Activated B cell treated with CpG ODN at 0.5 μM for 24 hours (primary cell): ENCODE measurements at regions not wholly inside any gene's neighbourhood (a gene's known extent, or its start where the extent isn't known, plus 50 kb on each side); places are given as distances from the start of the nearest gene placed in this dataset.

Experiments
- ATAC-seq: fragments of 200-7000 bp; cut with Tn5 transposase; one replicate; pipeline ENCODE4 v1.10.0; 2021; ENCODE audit warnings: low read depth, mild to moderate bottlenecking, moderate library complexity
- CTCF ChIA-PET: fragments of 350-600 bp; sonication (Branson Sonifier 250); formaldehyde crosslinking; loops from one replicate; lab custom pipeline; 2021; ENCODE audit warnings: antibody characterized with exemption; lab: Charles Lee
- POLR2A ChIA-PET: fragments of 350-600 bp; sonication (Branson Sonifier 250); formaldehyde crosslinking; loops from one replicate; lab custom pipeline; 2021; ENCODE audit warnings: antibody characterized with exemption; lab: Charles Lee
- DNase-seq: peaks from one replicate; pipeline ENCODE4 v3.0.0; 2022
- H3K27ac Mint-ChIP-seq: one replicate; pipeline ENCODE4 v1.8.0; 2020; ENCODE audit warnings: mixed read lengths
- H3K27me3 Mint-ChIP-seq: one replicate; pipeline ENCODE4 v1.8.0; 2021; ENCODE audit warnings: mixed read lengths
- H3K36me3 Mint-ChIP-seq: one replicate; pipeline ENCODE4 v1.8.0; 2021; ENCODE audit warnings: low read depth, mixed read lengths
- H3K4me1 Mint-ChIP-seq: one replicate; pipeline ENCODE4 v1.8.0; 2021; ENCODE audit warnings: mixed read lengths
- H3K4me3 Mint-ChIP-seq: one replicate; pipeline ENCODE4 v1.8.0; 2020; ENCODE audit warnings: mild to moderate bottlenecking, mixed read lengths
- H3K9me3 Mint-ChIP-seq: one replicate; pipeline ENCODE4 v1.8.0; 2020; ENCODE audit warnings: mixed read lengths
- intact Hi-C: fragments of 100-400 bp; cut with micrococcal nuclease; formaldehyde crosslinking; loops from one replicate; pipeline ENCODE4 v1.15.1; 2024
- TF ChIP-seq, protein P1 (sequence below): fragments of 200-600 bp; IDR thresholded peaks from one replicate; pipeline ENCODE4 v1.8.0; 2022; ENCODE audit warnings: antibody characterized with exemption, mild to moderate bottlenecking

DNA sequence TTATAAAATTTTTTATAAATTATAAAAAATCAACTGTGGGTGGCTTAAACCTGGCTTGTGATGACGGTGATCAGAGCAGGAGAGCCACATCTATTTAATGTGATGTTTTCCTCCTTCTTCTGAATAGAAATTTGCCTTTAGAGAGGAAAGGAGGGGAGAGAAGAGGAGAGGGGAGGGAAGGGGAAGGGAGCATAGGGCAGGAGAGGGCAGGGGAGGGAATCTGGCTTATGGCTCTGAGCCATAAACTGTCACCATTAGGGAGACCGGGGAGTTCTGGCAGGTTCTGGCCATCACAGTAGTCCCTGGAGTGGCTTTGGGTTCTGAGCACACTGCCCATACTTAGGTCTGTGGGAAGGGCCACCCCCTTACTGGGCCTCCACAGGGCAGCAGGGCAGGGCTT, 167.8 kb downstream of the ENGASE start:
- H3K4me1 Mint-ChIP-seq, result peaks cover 8% of the 10 kb centered on the region
- CTCF ChIA-PET, result no interaction called here
- H3K4me3 Mint-ChIP-seq, result no peak overlapping the region
- H3K36me3 Mint-ChIP-seq, result no peaks in the 10 kb centered on the region
- DNase-seq, result no peak
- H3K27ac Mint-ChIP-seq, result no peak overlapping the region
- TF ChIP-seq, protein P1, sequence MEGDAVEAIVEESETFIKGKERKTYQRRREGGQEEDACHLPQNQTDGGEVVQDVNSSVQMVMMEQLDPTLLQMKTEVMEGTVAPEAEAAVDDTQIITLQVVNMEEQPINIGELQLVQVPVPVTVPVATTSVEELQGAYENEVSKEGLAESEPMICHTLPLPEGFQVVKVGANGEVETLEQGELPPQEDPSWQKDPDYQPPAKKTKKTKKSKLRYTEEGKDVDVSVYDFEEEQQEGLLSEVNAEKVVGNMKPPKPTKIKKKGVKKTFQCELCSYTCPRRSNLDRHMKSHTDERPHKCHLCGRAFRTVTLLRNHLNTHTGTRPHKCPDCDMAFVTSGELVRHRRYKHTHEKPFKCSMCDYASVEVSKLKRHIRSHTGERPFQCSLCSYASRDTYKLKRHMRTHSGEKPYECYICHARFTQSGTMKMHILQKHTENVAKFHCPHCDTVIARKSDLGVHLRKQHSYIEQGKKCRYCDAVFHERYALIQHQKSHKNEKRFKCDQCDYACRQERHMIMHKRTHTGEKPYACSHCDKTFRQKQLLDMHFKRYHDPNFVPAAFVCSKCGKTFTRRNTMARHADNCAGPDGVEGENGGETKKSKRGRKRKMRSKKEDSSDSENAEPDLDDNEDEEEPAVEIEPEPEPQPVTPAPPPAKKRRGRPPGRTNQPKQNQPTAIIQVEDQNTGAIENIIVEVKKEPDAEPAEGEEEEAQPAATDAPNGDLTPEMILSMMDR, result no peak
- no peaks in the 10 kb centered on the region for H3K9me3 Mint-ChIP-seq
- intact Hi-C loops, result no loop called here
- no peak for ATAC-seq
- peaks cover 6% of the 10 kb centered on the region for H3K27me3 Mint-ChIP-seq
- POLR2A ChIA-PET, result no interaction called here

DNA sequence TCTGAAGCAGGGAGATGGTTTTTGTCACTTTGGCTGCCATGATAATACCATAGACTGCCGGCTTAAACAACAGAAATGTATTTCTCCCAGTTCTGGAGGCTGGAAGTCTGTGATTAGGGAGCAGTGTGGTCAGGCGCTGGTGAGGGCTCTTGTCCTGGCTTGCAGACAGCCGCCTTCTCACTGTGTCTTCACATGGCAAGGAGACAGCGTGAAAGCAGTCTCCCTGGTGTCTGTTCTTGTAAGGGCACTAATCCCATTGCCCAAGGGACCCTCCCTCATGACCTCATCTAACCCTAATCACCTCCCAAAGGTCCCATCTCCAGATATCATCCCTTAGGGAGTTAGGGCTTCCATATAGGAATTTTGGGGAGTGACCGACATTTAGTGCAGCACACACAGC, 167.0 kb downstream of the ENGASE start:
- POLR2A ChIA-PET, result no interaction called here

DNA sequence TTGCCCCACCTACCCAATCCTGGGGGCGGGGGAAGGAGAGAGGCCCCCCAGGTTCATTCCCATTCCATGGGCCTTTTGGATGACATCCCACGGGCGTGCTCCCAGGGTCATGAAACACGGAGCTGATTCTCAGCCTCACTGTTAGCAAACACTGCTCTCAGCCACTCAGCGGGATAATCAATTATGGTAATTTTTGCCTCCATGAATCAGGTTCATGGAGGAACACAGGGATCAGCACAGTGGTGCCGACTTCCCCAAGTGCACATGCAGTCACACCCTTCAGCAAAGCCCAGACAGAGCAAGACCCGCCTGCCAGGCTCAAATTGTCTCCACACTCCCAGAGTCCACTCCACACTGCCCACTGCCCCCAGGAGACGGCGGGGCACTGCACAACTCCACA, 164.6 kb downstream of the ENGASE start:
- TF ChIP-seq, protein P1, result no peak
- Mint-ChIP-seq H3K9me3 (no peaks in the 10 kb centered on the region), H3K4me1 (peaks cover 8% of the 10 kb centered on the region), H3K4me3 (no peak overlapping the region), H3K27me3 (peaks cover 1% of the 10 kb centered on the region), H3K36me3 (no peaks in the 10 kb centered on the region), H3K27ac (no peak overlapping the region)
- intact Hi-C loops, result no loop called here
- ChIA-PET CTCF (no interaction called here), POLR2A (no interaction called here)
- ATAC-seq, result no peak
- no peak for DNase-seq

More for the DNA sequence above, 167.0 kb downstream of the ENGASE start:
- peaks cover 5% of the 10 kb centered on the region for H3K27me3 Mint-ChIP-seq
- DNase-seq (no peak), ATAC-seq (no peak)
- peaks cover 8% of the 10 kb centered on the region for H3K4me1 Mint-ChIP-seq
- CTCF ChIA-PET, result no interaction called here
- TF ChIP-seq, protein P1, result no peak
- H3K27ac Mint-ChIP-seq, result no peak overlapping the region
- no peak overlapping the region for H3K4me3 Mint-ChIP-seq
- intact Hi-C loops, result no loop called here
- H3K36me3 Mint-ChIP-seq, result no peaks in the 10 kb centered on the region
- H3K9me3 Mint-ChIP-seq, result no peaks in the 10 kb centered on the region

DNA sequence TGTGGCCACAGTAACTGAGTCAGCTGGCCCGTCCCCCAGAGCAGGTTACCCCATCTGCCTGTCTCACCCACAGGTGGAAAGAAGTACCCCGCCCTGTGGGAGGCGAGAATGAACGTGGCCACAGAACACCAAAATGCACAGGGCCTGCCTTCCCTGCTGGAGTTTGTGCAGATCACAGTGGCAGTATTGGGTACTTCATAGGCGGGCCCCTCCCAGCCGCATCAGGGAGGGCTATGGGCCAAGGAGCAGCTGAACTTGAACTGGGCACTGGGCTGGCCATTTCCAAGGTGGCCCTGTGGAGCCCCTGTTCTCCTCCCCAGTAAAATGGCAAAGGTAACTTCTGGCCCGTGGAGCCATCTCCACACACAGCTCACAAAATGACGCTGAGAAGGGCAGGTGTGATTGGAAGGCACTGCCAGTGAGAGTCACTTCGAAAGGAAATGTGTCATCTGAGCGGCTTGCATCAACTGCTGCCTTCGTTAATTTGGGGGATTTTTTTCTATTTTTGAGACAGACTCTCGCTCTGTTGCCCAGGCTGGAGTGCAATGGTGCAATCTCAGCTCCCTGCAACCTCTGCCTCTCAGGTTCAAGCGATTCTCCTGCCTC, 162.9 kb downstream of the ENGASE start:
- H3K27me3 Mint-ChIP-seq, result peaks cover 1% of the 10 kb centered on the region
- DNase-seq, result no peak
- H3K4me1 Mint-ChIP-seq, result no peaks in the 10 kb centered on the region
- ATAC-seq, result no peak
- intact Hi-C loops, result no loop called here
- H3K27ac Mint-ChIP-seq, result no peak overlapping the region
- TF ChIP-seq, protein P1, result no peak
- H3K9me3 Mint-ChIP-seq, result no peaks in the 10 kb centered on the region
- ChIA-PET POLR2A (no interaction called here), CTCF (no interaction called here)
- H3K4me3 Mint-ChIP-seq, result no peak overlapping the region
- no peaks in the 10 kb centered on the region for H3K36me3 Mint-ChIP-seq

DNA sequence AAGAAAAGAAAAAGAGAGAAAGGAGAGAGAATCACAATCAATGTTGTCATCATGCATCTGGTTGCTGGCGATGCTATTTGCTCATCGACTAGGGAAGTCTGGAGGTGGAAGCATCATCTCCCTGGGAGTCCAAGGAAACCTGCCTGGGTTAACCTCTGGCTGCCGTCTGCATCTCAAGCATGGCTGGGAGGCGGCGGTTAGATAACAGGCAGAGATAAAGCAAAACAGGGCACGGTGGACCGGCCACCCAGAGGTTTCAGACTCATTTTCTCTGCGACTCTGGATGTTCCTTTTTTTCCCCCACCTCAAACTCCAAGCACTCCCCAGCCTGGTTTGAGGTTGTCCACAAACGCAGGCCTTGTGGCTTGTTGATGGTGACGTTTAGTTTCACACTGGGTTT, 161.2 kb downstream of the ENGASE start:
- TF ChIP-seq, protein P1, result no peak
- Mint-ChIP-seq H3K4me1 (no peaks in the 10 kb centered on the region), H3K27me3 (peaks cover 1% of the 10 kb centered on the region), H3K36me3 (no peaks in the 10 kb centered on the region), H3K4me3 (no peak overlapping the region), H3K27ac (no peak overlapping the region), H3K9me3 (no peaks in the 10 kb centered on the region)
- ChIA-PET CTCF (no interaction called here), POLR2A (no interaction called here)
- no peak for DNase-seq
- no peak for ATAC-seq
- intact Hi-C loops, result no loop called here
